ENCODE measurements at regions not wholly inside any gene's neighbourhood (a gene's known extent, or its start where the extent isn't known, plus 50 kb on each side); places are given as distances from the start of the nearest gene placed in this dataset.

DNA sequence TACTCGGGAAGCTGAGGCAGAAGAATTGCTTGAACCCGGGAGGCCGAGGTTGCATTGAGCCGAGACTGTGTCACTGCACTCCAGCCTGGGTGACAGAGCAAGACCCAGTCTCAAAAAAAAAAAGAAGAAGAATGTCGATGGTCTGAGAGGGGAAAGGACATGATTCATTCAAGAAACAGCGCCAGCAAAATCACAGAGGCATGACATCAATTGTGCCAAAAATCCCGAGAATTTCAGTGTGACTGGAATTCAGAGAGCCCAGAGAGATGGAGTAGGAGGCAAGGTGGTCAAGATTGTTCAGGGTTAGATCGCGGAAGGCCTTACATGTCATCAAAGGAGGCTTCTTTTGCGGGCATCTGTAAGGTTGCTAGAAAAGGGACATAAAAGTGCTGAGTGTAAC, 483.3 kb downstream of the VRK1 start:
- TF ChIP-seq, protein P1, sequence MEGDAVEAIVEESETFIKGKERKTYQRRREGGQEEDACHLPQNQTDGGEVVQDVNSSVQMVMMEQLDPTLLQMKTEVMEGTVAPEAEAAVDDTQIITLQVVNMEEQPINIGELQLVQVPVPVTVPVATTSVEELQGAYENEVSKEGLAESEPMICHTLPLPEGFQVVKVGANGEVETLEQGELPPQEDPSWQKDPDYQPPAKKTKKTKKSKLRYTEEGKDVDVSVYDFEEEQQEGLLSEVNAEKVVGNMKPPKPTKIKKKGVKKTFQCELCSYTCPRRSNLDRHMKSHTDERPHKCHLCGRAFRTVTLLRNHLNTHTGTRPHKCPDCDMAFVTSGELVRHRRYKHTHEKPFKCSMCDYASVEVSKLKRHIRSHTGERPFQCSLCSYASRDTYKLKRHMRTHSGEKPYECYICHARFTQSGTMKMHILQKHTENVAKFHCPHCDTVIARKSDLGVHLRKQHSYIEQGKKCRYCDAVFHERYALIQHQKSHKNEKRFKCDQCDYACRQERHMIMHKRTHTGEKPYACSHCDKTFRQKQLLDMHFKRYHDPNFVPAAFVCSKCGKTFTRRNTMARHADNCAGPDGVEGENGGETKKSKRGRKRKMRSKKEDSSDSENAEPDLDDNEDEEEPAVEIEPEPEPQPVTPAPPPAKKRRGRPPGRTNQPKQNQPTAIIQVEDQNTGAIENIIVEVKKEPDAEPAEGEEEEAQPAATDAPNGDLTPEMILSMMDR (conservative IDR thresholded peaks at IDR 0.05; ENCODE audit: control insufficient read depth, insufficient read depth, low read depth, low read length): no peak
- H3K4me3 ChIP-seq (ENCODE audit: control insufficient read depth, low read depth, low read length): no peak overlapping the region
- DNase-seq (ENCODE audit: low read depth): no peak

DNA sequence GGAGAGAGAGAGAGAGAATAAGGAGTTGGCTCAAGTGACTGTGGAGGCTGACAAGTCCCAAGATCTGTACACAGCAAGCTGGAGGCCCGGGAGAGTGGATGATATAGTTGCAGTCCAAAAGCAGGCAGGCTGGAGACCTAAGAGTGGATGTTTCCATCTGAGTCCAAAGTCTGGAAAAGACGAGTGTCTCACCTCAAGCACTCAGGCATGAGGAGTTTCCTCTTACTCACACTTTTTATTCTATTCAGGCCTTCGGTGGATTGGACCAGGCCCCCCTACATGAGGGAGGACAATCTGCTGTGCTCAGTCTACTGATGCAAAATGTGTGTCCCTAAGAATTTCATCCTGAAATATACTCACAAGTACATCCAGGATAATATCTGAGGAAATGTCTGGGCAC, 484.6 kb downstream of the VRK1 start:
- H3K4me3 ChIP-seq (ENCODE audit: control insufficient read depth, low read depth, low read length): no peak overlapping the region
- TF ChIP-seq, protein P1 (conservative IDR thresholded peaks at IDR 0.05; ENCODE audit: control insufficient read depth, insufficient read depth, low read depth, low read length): no peak
- no peak for DNase-seq (ENCODE audit: low read depth)

DNA sequence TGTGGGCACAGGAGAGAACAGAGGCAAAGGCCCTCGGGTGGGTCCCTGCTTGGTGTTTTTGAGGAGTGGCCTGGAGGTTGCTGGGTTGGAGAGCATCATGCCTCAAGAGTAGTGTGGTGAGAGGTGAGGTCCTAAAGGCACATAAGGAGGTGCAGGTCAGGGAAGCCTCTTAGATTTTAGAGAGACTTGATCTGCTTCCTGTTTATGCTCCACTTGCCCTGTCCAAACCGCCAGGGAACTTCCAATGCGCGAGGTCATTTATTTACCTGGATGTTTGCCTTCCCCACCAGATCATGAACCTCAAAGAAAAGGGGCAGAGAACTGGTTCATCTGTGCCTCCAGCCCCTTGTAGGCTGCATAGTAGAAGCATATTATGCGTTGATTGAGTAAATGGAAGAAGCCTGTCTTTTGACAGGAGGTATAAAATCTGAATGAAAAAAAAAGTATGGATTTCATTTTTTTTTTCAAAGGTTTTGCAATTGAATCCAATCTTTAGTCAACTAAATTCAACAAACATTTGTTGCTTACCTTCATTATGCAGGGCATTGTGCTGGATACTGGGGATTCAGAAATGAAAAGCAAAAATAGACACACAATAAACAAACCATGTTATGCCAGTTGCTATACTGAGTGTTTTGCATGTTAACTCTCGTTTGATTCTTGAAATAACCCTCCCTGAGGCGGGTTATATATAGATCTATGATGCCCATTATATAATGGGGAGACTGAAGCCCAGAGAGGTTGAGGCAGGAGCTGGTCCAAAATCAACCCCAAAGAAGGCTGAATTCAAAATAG, 485.2 kb downstream of the VRK1 start:
- TF ChIP-seq, protein P1 (conservative IDR thresholded peaks at IDR 0.05; ENCODE audit: control insufficient read depth, insufficient read depth, low read depth, low read length): no peak
- no peak for DNase-seq (ENCODE audit: low read depth)
- H3K4me3 ChIP-seq (ENCODE audit: control insufficient read depth, low read depth, low read length): no peak overlapping the region

DNA sequence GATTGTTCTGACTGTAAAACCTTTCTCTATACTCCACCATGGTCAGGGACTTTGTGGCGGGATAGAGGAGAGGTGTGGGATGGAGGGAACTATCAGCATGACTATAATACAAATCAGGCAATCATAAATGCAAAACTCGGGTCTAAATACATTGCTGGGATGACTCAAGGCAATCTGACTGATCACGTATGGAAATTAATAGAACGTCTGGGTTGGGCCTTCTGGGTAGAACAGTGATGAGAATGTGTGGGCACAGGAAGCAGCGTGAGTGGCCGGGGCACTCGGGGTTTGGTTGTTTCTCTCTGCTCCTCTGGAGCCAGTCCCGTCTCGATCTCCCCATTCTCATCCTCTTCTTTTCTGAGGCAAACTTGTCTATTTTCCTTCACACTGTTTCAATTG, 485.8 kb downstream of the VRK1 start:
- TF ChIP-seq, protein P1 (conservative IDR thresholded peaks at IDR 0.05; ENCODE audit: control insufficient read depth, insufficient read depth, low read depth, low read length): no peak
- H3K4me3 ChIP-seq (ENCODE audit: control insufficient read depth, low read depth, low read length): no peak overlapping the region
- no peak for DNase-seq (ENCODE audit: low read depth)

DNA sequence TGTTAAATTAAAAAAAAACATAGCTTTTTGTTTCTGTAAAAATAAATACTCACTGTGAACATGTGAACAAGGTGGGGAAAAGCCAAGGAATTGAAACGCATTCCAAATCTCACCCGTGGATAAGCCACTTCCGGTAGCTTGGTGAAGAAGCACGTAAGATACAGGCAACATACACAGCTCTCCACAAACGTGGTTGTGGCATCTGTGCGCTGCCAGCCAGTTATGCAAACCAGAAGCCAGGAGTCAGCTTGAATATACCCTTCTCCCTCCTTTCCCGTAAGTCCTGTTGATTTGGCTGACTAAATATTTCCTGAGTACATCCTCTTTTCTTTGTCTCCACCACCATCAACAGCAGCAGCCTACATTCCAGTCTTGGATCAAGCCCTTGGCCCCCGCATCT, 486.2 kb downstream of the VRK1 start:
- TF ChIP-seq, protein P1 (conservative IDR thresholded peaks at IDR 0.05; ENCODE audit: control insufficient read depth, insufficient read depth, low read depth, low read length): no peak
- DNase-seq (ENCODE audit: low read depth): no peak
- H3K4me3 ChIP-seq (ENCODE audit: control insufficient read depth, low read depth, low read length): no peak overlapping the region

DNA sequence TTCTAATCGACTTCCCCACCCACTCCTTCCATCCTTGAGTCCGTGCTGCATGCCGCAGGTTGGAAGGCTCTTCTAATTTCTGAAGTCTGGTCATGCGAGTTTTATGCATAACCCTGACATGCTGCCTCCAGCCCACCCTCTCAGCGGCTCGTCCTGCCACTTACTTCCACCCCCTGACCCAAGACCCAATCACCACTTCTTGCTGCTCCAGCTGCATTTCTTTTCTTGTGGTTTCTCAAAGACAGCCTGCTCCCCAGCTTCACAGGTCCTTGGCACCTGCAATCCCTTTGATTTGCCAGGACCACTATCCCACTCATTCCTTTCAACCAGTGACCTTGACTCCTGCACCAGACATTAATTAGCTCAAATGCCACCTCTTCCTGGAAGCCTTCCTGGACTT, 486.7 kb downstream of the VRK1 start:
- no peak for DNase-seq (ENCODE audit: low read depth)
- TF ChIP-seq, protein P1 (conservative IDR thresholded peaks at IDR 0.05; ENCODE audit: control insufficient read depth, insufficient read depth, low read depth, low read length): no peak
- H3K4me3 ChIP-seq (ENCODE audit: control insufficient read depth, low read depth, low read length): no peak overlapping the region

All from fibroblast of mammary gland (primary cell).